ENCODE measurements at regions not wholly inside any gene's neighbourhood (a gene's known extent, or its start where the extent isn't known, plus 50 kb on each side); places are given as distances from the start of the nearest gene placed in this dataset.

DNA sequence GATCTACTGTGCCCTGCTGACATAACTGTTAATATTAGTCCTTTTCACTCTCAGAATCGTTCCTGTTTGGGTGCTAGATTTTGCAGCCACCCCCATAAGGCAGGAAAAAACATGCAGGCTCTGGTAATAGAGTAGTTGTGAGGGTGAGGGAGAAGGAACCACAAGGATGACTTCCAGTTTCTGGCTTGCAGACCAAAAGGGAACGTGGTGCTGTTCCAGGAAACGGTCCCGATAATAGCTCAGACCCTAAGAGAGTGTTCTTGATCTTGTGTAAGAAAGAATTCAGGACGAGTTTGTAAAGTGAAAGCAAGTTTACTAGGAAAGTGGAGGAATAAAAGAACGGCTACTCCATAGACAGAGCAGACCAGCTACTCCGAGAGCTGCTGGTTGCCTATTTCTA, 50.7 kb upstream of the RHOU start:
- H3K27me3 Mint-ChIP-seq (ENCODE audit: low read depth): peaks cover 25% of the 10 kb centered on the region

More for the DNA sequence above, 50.7 kb upstream of the RHOU start:
- WGBS (ENCODE audit: extremely low coverage, insufficient read length, low lambda C conversion rate): no CpG with 5 or more reads among the region's 7 CpGs
- no peaks in the 10 kb centered on the region for H3K36me3 Mint-ChIP-seq (ENCODE audit: insufficient read depth in 1 of 3, low read depth in 3 of 3)
- Histone ChIP-seq H4K91ac (ENCODE audit: insufficient read length, low read depth, low read length) (no peak overlapping the region), H2AFZ (ENCODE audit: low read length) (no peak overlapping the region), H3K4me1 (ENCODE audit: insufficient read depth, low read length) (no peaks in the 10 kb centered on the region), H3K27me3 (ENCODE audit: insufficient read depth, low read length) (no peaks in the 10 kb centered on the region), H3K27ac (ENCODE audit: insufficient read length, low read depth, low read length) (no peak overlapping the region), H3K56ac (ENCODE audit: insufficient read length, low read depth, low read length) (no peak overlapping the region), H4K8ac (replicated peaks; ENCODE audit: insufficient read length, low read depth, low read length) (no peak overlapping the region), H3K23ac (ENCODE audit: insufficient read length, low read depth, low read length) (no peak overlapping the region), H2BK5ac (ENCODE audit: insufficient read length, low read length) (no peak overlapping the region), H2BK15ac (ENCODE audit: low read depth, low read length) (no peak overlapping the region), H3K4ac (ENCODE audit: low read depth, low read length) (no peak overlapping the region), H3K18ac (ENCODE audit: insufficient read length, low read depth, low read length) (no peak overlapping the region), H2BK12ac (ENCODE audit: insufficient read length, low read depth, low read length) (no peak overlapping the region), H2BK120ac (ENCODE audit: low read depth, low read length, poor library complexity, severe bottlenecking) (no peak overlapping the region), H3K23me2 (ENCODE audit: insufficient read length, low read depth, low read length, poor library complexity, severe bottlenecking) (no peaks in the 10 kb centered on the region), H3K79me1 (ENCODE audit: insufficient read depth, low read depth, low read length, poor library complexity, severe bottlenecking) (no peaks in the 10 kb centered on the region), H2AK5ac (ENCODE audit: insufficient read length, low read length) (no peak overlapping the region), H3K9ac (ENCODE audit: extremely low read depth, insufficient read length, low read length) (no peak overlapping the region), H3T11ph (ENCODE audit: low read length) (no peak overlapping the region), H3K9me3 (ENCODE audit: control insufficient read depth, low read depth, low read length) (no peaks in the 10 kb centered on the region), H3K79me2 (ENCODE audit: insufficient read depth, low read length) (no peaks in the 10 kb centered on the region), H3K14ac (ENCODE audit: insufficient read depth, low read length) (no peak overlapping the region), H3K4me2 (ENCODE audit: insufficient read depth, insufficient read length, low read length) (no peak overlapping the region), H4K20me1 (ENCODE audit: control insufficient read depth, insufficient read depth, insufficient read length) (no peaks in the 10 kb centered on the region), H4K5ac (ENCODE audit: insufficient read length, low read depth, low read length) (no peak overlapping the region), H2BK20ac (ENCODE audit: low read depth, low read length, poor library complexity, severe bottlenecking) (no peak overlapping the region)
- no peak overlapping the region for H3K27ac Mint-ChIP-seq
- H3K9me3 Mint-ChIP-seq: no peaks in the 10 kb centered on the region
- TF ChIP-seq, protein P1, sequence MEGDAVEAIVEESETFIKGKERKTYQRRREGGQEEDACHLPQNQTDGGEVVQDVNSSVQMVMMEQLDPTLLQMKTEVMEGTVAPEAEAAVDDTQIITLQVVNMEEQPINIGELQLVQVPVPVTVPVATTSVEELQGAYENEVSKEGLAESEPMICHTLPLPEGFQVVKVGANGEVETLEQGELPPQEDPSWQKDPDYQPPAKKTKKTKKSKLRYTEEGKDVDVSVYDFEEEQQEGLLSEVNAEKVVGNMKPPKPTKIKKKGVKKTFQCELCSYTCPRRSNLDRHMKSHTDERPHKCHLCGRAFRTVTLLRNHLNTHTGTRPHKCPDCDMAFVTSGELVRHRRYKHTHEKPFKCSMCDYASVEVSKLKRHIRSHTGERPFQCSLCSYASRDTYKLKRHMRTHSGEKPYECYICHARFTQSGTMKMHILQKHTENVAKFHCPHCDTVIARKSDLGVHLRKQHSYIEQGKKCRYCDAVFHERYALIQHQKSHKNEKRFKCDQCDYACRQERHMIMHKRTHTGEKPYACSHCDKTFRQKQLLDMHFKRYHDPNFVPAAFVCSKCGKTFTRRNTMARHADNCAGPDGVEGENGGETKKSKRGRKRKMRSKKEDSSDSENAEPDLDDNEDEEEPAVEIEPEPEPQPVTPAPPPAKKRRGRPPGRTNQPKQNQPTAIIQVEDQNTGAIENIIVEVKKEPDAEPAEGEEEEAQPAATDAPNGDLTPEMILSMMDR (conservative IDR thresholded peaks at IDR 0.05): no peak
- no peak overlapping the region for H3K4me3 Mint-ChIP-seq
- peaks cover 0 to 6% of the 10 kb centered on the region in 2 experiments; a peak in 2 of 4 replicates for H3K4me1 Mint-ChIP-seq
- DNase-seq: no peak
